NCI-H1092 treated with DMSO at 0.1 percent for 48 hours (cell line): ENCODE measurements at regions not wholly inside any gene's neighbourhood (a gene's known extent, or its start where the extent isn't known, plus 50 kb on each side); places are given as distances from the start of the nearest gene placed in this dataset.
"Not testable (repeated sequence)": the region's sequence is repeated elsewhere in the genome, so short reads cannot be mapped to it uniquely, and the experiment has no call there.

Source experiments
- DNase-seq: peaks from one replicate; lab custom pipeline; 2025; lab: John Stamatoyannopoulos, UW

GRCh38 chr2:236830926-236831325, 254.8 kb upstream of the COPS8 start:
- DNase-seq = no peak

- no peak for DNase-seq
Observed at GRCh38 chr2:236831698-236832097, 254.0 kb upstream of the COPS8 start.

- no peak for DNase-seq
Observed at GRCh38 chr2:236833501-236834073, 252.1 kb upstream of the COPS8 start.

- no peak for DNase-seq
Observed at GRCh38 chr2:236834284-236834683, 251.4 kb upstream of the COPS8 start.

GRCh38 chr2:236835307-236836024, 250.2 kb upstream of the COPS8 start:
- no peak for DNase-seq

- DNase-seq = not testable (repeated sequence)
Observed at GRCh38 chr2:236836028-236836427, 249.7 kb upstream of the COPS8 start.

GRCh38 chr2:236840215-236840614, 245.5 kb upstream of the COPS8 start:
- DNase-seq = no peak

- no peak for DNase-seq
Observed at GRCh38 chr2:236840857-236841256, 244.8 kb upstream of the COPS8 start.

- no peak for DNase-seq
Observed at GRCh38 chr2:236841389-236841788, 244.3 kb upstream of the COPS8 start.

GRCh38 chr2:236843161-236843968, 242.3 kb upstream of the COPS8 start:
- no peak for DNase-seq

- DNase-seq = no peak
Observed at GRCh38 chr2:236844711-236845110, 241.0 kb upstream of the COPS8 start.

GRCh38 chr2:236847023-236847422, 238.7 kb upstream of the COPS8 start:
- no peak for DNase-seq

GRCh38 chr2:236847538-236848263, 238.0 kb upstream of the COPS8 start:
- DNase-seq = no peak

- no peak for DNase-seq
Observed at GRCh38 chr2:236848501-236848900, 237.2 kb upstream of the COPS8 start.

GRCh38 chr2:236849508-236849907, 236.2 kb upstream of the COPS8 start:
- DNase-seq = no peak

- no peak for DNase-seq
Observed at GRCh38 chr2:236849940-236850339, 235.7 kb upstream of the COPS8 start.

GRCh38 chr2:236851187-236851586, 234.5 kb upstream of the COPS8 start:
- no peak for DNase-seq

- DNase-seq = no peak
Observed at GRCh38 chr2:236852100-236852976, 233.4 kb upstream of the COPS8 start.

- no peak for DNase-seq
Observed at GRCh38 chr2:236852977-236853374, 232.7 kb upstream of the COPS8 start.

- no peak for DNase-seq
Observed at GRCh38 chr2:236853585-236854051, 232.1 kb upstream of the COPS8 start.

GRCh38 chr2:236855176-236855865, 230.4 kb upstream of the COPS8 start:
- no peak for DNase-seq
